Keratinocyte (primary cell): ENCODE measurements at regions not wholly inside any gene's neighbourhood (a gene's known extent, or its start where the extent isn't known, plus 50 kb on each side); places are given as distances from the start of the nearest gene placed in this dataset.

Experiments used
- DNase-seq: peaks from one replicate; pipeline ENCODE4 v3.0.0-alpha.2; 2011; ENCODE audit warnings: low read depth, missing footprints, low spot score
- FAIRE-seq: peaks from 2 replicates; lab custom pipeline; 2011; peaks lifted over from hg19 to GRCh38; lab: Jason Lieb, UNC
- H2AFZ ChIP-seq: 2 replicates; pipeline ENCODE4 v1.6.0; 2012; ENCODE audit warnings: low read length, control low read depth, inconsistent platforms; ENCODE audit not compliant: control insufficient read depth
- H3K27ac ChIP-seq: 2 replicates; pipeline ENCODE4 v1.5.1; 2011; ENCODE audit warnings: low read length; ENCODE audit not compliant: control insufficient read depth, insufficient read depth
- H3K27me3 ChIP-seq: 3 replicates; pipeline ENCODE4 v1.6.0; 2011; ENCODE audit warnings: low read length; ENCODE audit not compliant: control insufficient read depth, insufficient read depth; ENCODE audit errors: extremely low read depth
- H3K36me3 ChIP-seq, 2 experiments: 2 replicates in 1 of 2; 3 replicates in 1 of 2; pipeline ENCODE4 v1.5.1; 2011; ENCODE audit warnings: low read length in 2 of 2, mild to moderate bottlenecking in 1 of 2; ENCODE audit not compliant: control insufficient read depth in 2 of 2, insufficient read depth in 2 of 2; ENCODE audit errors: extremely low read depth in 1 of 2
- H3K4me1 ChIP-seq: 3 replicates; pipeline ENCODE4 v1.5.1; 2011; ENCODE audit warnings: low read length; ENCODE audit not compliant: control insufficient read depth, insufficient read depth; ENCODE audit errors: extremely low read depth
- H3K4me2 ChIP-seq: 3 replicates; pipeline ENCODE4 v1.6.0; 2011; ENCODE audit warnings: low read depth, low read length; ENCODE audit not compliant: control insufficient read depth, insufficient read depth; ENCODE audit errors: extremely low read depth
- H3K4me3 ChIP-seq, 3 experiments: fragments of 200-600 bp in 1 of 3; sonication (generic) in 1 of 3; 2 replicates in 2 of 3; 3 replicates in 1 of 3; pipeline ENCODE4 v1.5.1; 2011 to 2016; ENCODE audit warnings: low read length in 3 of 3, mild to moderate bottlenecking in 3 of 3, control low read depth in 2 of 3, inconsistent platforms in 1 of 3, low read depth in 1 of 3, mixed read lengths in 1 of 3, mixed run types in 1 of 3, moderate library complexity in 1 of 3; ENCODE audit not compliant: control insufficient read depth in 2 of 3, insufficient read depth in 2 of 3; ENCODE audit errors: extremely low read depth in 1 of 3
- H3K79me2 ChIP-seq: 2 replicates; pipeline ENCODE4 v1.6.0; 2012; ENCODE audit warnings: low read length; ENCODE audit not compliant: control insufficient read depth, insufficient read depth
- H3K9ac ChIP-seq: 3 replicates; pipeline ENCODE4 v1.6.0; 2011; ENCODE audit warnings: low read length; ENCODE audit not compliant: control insufficient read depth, insufficient read depth; ENCODE audit errors: extremely low read depth
- H3K9me1 ChIP-seq: 3 replicates; pipeline ENCODE4 v1.6.0; 2011; ENCODE audit warnings: low read length; ENCODE audit not compliant: control insufficient read depth, insufficient read depth; ENCODE audit errors: extremely low read depth
- H3K9me3 ChIP-seq: 2 replicates; pipeline ENCODE4 v1.5.1; 2012; ENCODE audit warnings: low read depth, low read length; ENCODE audit not compliant: control insufficient read depth
- H4K20me1 ChIP-seq: 3 replicates; pipeline ENCODE4 v1.6.0; 2011; ENCODE audit warnings: low read length; ENCODE audit not compliant: control insufficient read depth, insufficient read depth; ENCODE audit errors: extremely low read depth
- EZH2 ChIP-seq: IDR thresholded peaks from one replicate; pipeline ENCODE4 v1.6.1; 2012; ENCODE audit warnings: inconsistent platforms, mild to moderate bottlenecking, low read length, moderate library complexity
- dilution Hi-C: fragments of 300-500 bp; cut with MboI; formaldehyde crosslinking; loops from one replicate; pipeline ENCODE4 v1.7.0; 2020; ENCODE audit warnings: low sequenced_read_pairs; ENCODE audit not compliant: extremely low pct_ligation_motif_present
- TF ChIP-seq, protein P1 (sequence below), 3 experiments: IDR thresholded peaks in 1 of 3; conservative IDR thresholded peaks in 1 of 3; optimal IDR thresholded peaks in 1 of 3; 2 replicates in 2 of 3; 3 replicates in 1 of 3; pipeline versions ENCODE3 to v1.5.1; 2011; ENCODE audit warnings: low read length in 3 of 3, mild to moderate bottlenecking in 3 of 3, moderate library complexity in 2 of 3, control low read depth in 1 of 3, inconsistent platforms in 1 of 3; ENCODE audit not compliant: insufficient read depth in 2 of 3; ENCODE audit errors: extremely low read depth in 1 of 3

DNA sequence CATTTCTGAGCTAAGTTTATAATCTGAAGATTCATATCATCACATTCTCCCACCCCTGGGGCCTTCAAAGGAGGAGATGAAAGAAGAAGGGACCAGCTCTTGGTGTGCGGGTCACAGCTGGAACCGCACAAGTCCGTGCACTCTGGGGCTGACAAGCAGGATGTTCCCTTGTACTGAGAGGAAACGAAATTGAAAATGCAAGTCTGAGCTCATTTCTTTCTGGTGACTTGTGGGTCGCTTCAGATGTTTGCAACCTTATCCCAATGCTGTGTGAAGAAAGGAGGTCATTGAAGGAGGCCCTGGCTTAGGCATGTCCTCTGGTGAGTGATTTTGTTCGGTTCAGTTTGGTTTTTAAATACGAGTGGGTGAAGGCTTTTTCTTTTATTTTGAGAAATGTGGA lies 59.6 kb downstream of the C9orf152 start:
- dilution Hi-C loops = no loop called here
- Histone ChIP-seq H3K4me2 (no peak overlapping the region), H2AFZ (no peak overlapping the region), H3K79me2 (peaks cover 95% of the 10 kb centered on the region), H3K36me3 (peaks cover 12 to 15% of the 10 kb centered on the region in 2 experiments), H3K9me3 (no peaks in the 10 kb centered on the region), H3K27ac (no peak overlapping the region), H4K20me1 (peaks cover 30% of the 10 kb centered on the region), H3K9me1 (peaks cover 10% of the 10 kb centered on the region), H3K9ac (no peak overlapping the region), H3K27me3 (no peaks in the 10 kb centered on the region), H3K4me3 (no peak overlapping the region), H3K4me1 (peaks cover 14% of the 10 kb centered on the region)
- DNase-seq (no peak), FAIRE-seq (no peak)
- TF ChIP-seq, protein P1, sequence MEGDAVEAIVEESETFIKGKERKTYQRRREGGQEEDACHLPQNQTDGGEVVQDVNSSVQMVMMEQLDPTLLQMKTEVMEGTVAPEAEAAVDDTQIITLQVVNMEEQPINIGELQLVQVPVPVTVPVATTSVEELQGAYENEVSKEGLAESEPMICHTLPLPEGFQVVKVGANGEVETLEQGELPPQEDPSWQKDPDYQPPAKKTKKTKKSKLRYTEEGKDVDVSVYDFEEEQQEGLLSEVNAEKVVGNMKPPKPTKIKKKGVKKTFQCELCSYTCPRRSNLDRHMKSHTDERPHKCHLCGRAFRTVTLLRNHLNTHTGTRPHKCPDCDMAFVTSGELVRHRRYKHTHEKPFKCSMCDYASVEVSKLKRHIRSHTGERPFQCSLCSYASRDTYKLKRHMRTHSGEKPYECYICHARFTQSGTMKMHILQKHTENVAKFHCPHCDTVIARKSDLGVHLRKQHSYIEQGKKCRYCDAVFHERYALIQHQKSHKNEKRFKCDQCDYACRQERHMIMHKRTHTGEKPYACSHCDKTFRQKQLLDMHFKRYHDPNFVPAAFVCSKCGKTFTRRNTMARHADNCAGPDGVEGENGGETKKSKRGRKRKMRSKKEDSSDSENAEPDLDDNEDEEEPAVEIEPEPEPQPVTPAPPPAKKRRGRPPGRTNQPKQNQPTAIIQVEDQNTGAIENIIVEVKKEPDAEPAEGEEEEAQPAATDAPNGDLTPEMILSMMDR (optimal IDR thresholded peaks at IDR 0.05 in 1 of 3, IDR thresholded peaks at IDR 0.05 in 1 of 3, conservative IDR thresholded peaks at IDR 0.05 in 1 of 3; ENCODE audit: extremely low read depth in 1 of 3, insufficient read depth in 2 of 3, low read length in 3 of 3) = no peak
- TF ChIP-seq EZH2 = no peak

GRCh38 chr9:110148891-110149290 lies 59.1 kb downstream of the C9orf152 start:
- H3K27me3 ChIP-seq = no peaks in the 10 kb centered on the region
- no peak for FAIRE-seq
- H3K4me3 ChIP-seq = no peak overlapping the region
- no peak overlapping the region for H2AFZ ChIP-seq
- H3K27ac ChIP-seq = no peak overlapping the region
- peaks cover 31% of the 10 kb centered on the region for H4K20me1 ChIP-seq
- H3K4me1 ChIP-seq = peaks cover 14% of the 10 kb centered on the region
- H3K9ac ChIP-seq = no peak overlapping the region
- DNase-seq = no peak
- H3K79me2 ChIP-seq = peaks cover 95% of the 10 kb centered on the region
- no peak overlapping the region for H3K4me2 ChIP-seq
- dilution Hi-C loops = no loop called here
- H3K36me3 ChIP-seq = peaks cover 15 to 16% of the 10 kb centered on the region in 2 experiments
- TF ChIP-seq, protein P1 (optimal IDR thresholded peaks at IDR 0.05 in 1 of 3, IDR thresholded peaks at IDR 0.05 in 1 of 3, conservative IDR thresholded peaks at IDR 0.05 in 1 of 3; ENCODE audit: extremely low read depth in 1 of 3, insufficient read depth in 2 of 3, low read length in 3 of 3) = no peak
- no peak for TF ChIP-seq EZH2
- H3K9me1 ChIP-seq = peaks cover 10% of the 10 kb centered on the region
- no peaks in the 10 kb centered on the region for H3K9me3 ChIP-seq
